ENCODE measurements at regions not wholly inside any gene's neighbourhood (a gene's known extent, or its start where the extent isn't known, plus 50 kb on each side); places are given as distances from the start of the nearest gene placed in this dataset.

GRCh38 chr22:48138427-48138826 lies 1376.0 kb downstream of the TBC1D22A start (continued):
- TF ChIP-seq EZH2phosphoT487 (IDR thresholded peaks at IDR 0.05; ENCODE audit: unreplicated experiment) (no peak), NANOG (IDR thresholded peaks at IDR 0.05; ENCODE audit: borderline replicate concordance) (no peak)
- TF ChIP-seq, protein P1, sequence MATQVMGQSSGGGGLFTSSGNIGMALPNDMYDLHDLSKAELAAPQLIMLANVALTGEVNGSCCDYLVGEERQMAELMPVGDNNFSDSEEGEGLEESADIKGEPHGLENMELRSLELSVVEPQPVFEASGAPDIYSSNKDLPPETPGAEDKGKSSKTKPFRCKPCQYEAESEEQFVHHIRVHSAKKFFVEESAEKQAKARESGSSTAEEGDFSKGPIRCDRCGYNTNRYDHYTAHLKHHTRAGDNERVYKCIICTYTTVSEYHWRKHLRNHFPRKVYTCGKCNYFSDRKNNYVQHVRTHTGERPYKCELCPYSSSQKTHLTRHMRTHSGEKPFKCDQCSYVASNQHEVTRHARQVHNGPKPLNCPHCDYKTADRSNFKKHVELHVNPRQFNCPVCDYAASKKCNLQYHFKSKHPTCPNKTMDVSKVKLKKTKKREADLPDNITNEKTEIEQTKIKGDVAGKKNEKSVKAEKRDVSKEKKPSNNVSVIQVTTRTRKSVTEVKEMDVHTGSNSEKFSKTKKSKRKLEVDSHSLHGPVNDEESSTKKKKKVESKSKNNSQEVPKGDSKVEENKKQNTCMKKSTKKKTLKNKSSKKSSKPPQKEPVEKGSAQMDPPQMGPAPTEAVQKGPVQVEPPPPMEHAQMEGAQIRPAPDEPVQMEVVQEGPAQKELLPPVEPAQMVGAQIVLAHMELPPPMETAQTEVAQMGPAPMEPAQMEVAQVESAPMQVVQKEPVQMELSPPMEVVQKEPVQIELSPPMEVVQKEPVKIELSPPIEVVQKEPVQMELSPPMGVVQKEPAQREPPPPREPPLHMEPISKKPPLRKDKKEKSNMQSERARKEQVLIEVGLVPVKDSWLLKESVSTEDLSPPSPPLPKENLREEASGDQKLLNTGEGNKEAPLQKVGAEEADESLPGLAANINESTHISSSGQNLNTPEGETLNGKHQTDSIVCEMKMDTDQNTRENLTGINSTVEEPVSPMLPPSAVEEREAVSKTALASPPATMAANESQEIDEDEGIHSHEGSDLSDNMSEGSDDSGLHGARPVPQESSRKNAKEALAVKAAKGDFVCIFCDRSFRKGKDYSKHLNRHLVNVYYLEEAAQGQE (IDR thresholded peaks at IDR 0.05; ENCODE audit: unreplicated experiment): no peak

GRCh38 chr22:48137640-48138039 lies 1375.2 kb downstream of the TBC1D22A start:
- H3K36me3 Mint-ChIP-seq (ENCODE audit: low read depth): peaks cover 7% of the 10 kb centered on the region; the same call in 1 of the 3 replicates
- Histone ChIP-seq H3K27me3 (ENCODE audit: insufficient read depth) (no peaks in the 10 kb centered on the region), H2AFZ (no peak overlapping the region), H3K36me3 (ENCODE audit: insufficient read depth) (no peaks in the 10 kb centered on the region; the same call in 1 of the 2 replicates), H3K79me2 (replicated peaks; ENCODE audit: insufficient read depth) (no peaks in the 10 kb centered on the region), H3F3A (replicated peaks; ENCODE audit: low read depth) (no peaks in the 10 kb centered on the region), H3K4me1 (ENCODE audit: insufficient read depth) (no peaks in the 10 kb centered on the region), H4K20me1 (replicated peaks; ENCODE audit: insufficient read depth) (no peaks in the 10 kb centered on the region), H3K4me2 (no peak overlapping the region), H3K4me3 (no peak overlapping the region), H3K27ac (ENCODE audit: low read depth) (no peak overlapping the region), H3K9me2 (ENCODE audit: insufficient read depth) (no peaks in the 10 kb centered on the region)
- no peak overlapping the region for H3K4me3 Mint-ChIP-seq
- peak; percentile 29; the same call in 2 of the 3 replicates for ATAC-seq
- peaks cover 14% of the 10 kb centered on the region for H3K9me3 Mint-ChIP-seq
- no peak for DNase-seq (ENCODE audit: low spot score)
- peaks cover 5% of the 10 kb centered on the region for H3K4me1 Mint-ChIP-seq
- H3K27me3 Mint-ChIP-seq (ENCODE audit: insufficient read depth, low read depth, poor library complexity): peaks cover 5% of the 10 kb centered on the region
- no peak overlapping the region for H3K27ac Mint-ChIP-seq
- TF ChIP-seq, protein P2, sequence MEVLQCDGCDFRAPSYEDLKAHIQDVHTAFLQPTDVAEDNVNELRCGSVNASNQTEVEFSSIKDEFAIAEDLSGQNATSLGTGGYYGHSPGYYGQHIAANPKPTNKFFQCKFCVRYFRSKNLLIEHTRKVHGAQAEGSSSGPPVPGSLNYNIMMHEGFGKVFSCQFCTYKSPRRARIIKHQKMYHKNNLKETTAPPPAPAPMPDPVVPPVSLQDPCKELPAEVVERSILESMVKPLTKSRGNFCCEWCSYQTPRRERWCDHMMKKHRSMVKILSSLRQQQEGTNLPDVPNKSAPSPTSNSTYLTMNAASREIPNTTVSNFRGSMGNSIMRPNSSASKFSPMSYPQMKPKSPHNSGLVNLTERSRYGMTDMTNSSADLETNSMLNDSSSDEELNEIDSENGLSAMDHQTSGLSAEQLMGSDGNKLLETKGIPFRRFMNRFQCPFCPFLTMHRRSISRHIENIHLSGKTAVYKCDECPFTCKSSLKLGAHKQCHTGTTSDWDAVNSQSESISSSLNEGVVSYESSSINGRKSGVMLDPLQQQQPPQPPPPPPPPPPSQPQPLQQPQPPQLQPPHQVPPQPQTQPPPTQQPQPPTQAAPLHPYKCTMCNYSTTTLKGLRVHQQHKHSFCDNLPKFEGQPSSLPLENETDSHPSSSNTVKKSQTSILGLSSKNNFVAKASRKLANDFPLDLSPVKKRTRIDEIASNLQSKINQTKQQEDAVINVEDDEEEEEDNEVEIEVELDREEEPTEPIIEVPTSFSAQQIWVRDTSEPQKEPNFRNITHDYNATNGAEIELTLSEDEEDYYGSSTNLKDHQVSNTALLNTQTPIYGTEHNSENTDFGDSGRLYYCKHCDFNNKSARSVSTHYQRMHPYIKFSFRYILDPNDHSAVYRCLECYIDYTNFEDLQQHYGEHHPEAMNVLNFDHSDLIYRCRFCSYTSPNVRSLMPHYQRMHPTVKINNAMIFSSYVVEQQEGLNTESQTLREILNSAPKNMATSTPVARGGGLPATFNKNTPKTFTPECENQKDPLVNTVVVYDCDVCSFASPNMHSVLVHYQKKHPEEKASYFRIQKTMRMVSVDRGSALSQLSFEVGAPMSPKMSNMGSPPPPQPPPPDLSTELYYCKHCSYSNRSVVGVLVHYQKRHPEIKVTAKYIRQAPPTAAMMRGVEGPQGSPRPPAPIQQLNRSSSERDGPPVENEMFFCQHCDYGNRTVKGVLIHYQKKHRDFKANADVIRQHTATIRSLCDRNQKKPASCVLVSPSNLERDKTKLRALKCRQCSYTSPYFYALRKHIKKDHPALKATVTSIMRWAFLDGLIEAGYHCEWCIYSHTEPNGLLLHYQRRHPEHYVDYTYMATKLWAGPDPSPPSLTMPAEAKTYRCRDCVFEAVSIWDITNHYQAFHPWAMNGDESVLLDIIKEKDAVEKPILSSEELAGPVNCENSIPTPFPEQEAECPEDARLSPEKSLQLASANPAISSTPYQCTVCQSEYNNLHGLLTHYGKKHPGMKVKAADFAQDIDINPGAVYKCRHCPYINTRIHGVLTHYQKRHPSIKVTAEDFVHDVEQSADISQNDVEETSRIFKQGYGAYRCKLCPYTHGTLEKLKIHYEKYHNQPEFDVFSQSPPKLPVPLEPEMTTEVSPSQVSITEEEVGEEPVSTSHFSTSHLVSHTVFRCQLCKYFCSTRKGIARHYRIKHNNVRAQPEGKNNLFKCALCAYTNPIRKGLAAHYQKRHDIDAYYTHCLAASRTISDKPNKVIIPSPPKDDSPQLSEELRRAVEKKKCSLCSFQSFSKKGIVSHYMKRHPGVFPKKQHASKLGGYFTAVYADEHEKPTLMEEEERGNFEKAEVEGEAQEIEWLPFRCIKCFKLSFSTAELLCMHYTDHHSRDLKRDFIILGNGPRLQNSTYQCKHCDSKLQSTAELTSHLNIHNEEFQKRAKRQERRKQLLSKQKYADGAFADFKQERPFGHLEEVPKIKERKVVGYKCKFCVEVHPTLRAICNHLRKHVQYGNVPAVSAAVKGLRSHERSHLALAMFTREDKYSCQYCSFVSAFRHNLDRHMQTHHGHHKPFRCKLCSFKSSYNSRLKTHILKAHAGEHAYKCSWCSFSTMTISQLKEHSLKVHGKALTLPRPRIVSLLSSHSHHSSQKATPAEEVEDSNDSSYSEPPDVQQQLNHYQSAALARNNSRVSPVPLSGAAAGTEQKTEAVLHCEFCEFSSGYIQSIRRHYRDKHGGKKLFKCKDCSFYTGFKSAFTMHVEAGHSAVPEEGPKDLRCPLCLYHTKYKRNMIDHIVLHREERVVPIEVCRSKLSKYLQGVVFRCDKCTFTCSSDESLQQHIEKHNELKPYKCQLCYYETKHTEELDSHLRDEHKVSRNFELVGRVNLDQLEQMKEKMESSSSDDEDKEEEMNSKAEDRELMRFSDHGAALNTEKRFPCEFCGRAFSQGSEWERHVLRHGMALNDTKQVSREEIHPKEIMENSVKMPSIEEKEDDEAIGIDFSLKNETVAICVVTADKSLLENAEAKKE (CRISPR knock-in tag; IDR thresholded peaks at IDR 0.05): no peak
- TF ChIP-seq STAT1 (IDR thresholded peaks at IDR 0.05; ENCODE audit: unreplicated experiment) (no peak), POLR2AphosphoS5 (IDR thresholded peaks at IDR 0.05; ENCODE audit: low read depth) (no peak), ETS1 (IDR thresholded peaks at IDR 0.05) (no peak), CREB1 (CRISPR knock-in tag; IDR thresholded peaks at IDR 0.05; ENCODE audit: low read depth) (no peak)
- TF ChIP-seq, protein P3, sequence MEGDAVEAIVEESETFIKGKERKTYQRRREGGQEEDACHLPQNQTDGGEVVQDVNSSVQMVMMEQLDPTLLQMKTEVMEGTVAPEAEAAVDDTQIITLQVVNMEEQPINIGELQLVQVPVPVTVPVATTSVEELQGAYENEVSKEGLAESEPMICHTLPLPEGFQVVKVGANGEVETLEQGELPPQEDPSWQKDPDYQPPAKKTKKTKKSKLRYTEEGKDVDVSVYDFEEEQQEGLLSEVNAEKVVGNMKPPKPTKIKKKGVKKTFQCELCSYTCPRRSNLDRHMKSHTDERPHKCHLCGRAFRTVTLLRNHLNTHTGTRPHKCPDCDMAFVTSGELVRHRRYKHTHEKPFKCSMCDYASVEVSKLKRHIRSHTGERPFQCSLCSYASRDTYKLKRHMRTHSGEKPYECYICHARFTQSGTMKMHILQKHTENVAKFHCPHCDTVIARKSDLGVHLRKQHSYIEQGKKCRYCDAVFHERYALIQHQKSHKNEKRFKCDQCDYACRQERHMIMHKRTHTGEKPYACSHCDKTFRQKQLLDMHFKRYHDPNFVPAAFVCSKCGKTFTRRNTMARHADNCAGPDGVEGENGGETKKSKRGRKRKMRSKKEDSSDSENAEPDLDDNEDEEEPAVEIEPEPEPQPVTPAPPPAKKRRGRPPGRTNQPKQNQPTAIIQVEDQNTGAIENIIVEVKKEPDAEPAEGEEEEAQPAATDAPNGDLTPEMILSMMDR (conservative IDR thresholded peaks at IDR 0.05; ENCODE audit: low read depth in 2 of 2): no peak
- TF ChIP-seq, protein P1 (IDR thresholded peaks at IDR 0.05; ENCODE audit: unreplicated experiment): no peak

Data from GM23338 (cell line).